KMS-11 (cell line): ENCODE measurements at regions not wholly inside any gene's neighbourhood (a gene's known extent, or its start where the extent isn't known, plus 50 kb on each side); places are given as distances from the start of the nearest gene placed in this dataset.

Experiments
- H2AFZ ChIP-seq: fragments of 200-600 bp; sonication (generic); 2 replicates; pipeline ENCODE4 v1.6.1; 2016; ENCODE audit warnings: antibody characterized with exemption, mixed run types, low read depth
- H3K27ac ChIP-seq: fragments of 200-600 bp; sonication (generic); 2 replicates; pipeline ENCODE4 v1.6.1; 2016; ENCODE audit warnings: mild to moderate bottlenecking, mixed run types
- H3K27me3 ChIP-seq: fragments of 200-600 bp; sonication (generic); 2 replicates; pipeline ENCODE4 v1.6.1; 2017; ENCODE audit warnings: mild to moderate bottlenecking, low read depth, mixed run types, moderate library complexity; ENCODE audit not compliant: insufficient read depth
- H3K36me3 ChIP-seq: fragments of 200-600 bp; sonication (generic); 2 replicates; pipeline ENCODE4 v1.6.1; 2017; ENCODE audit warnings: mild to moderate bottlenecking, mixed run types; ENCODE audit not compliant: insufficient read depth
- H3K4me1 ChIP-seq: fragments of 200-600 bp; sonication (generic); 2 replicates; pipeline ENCODE4 v1.6.1; 2016; ENCODE audit warnings: mild to moderate bottlenecking, low read depth, mixed run types; ENCODE audit not compliant: poor library complexity, severe bottlenecking
- H3K4me2 ChIP-seq: fragments of 200-600 bp; sonication (generic); 2 replicates; pipeline ENCODE4 v1.7.0; 2016; ENCODE audit warnings: mild to moderate bottlenecking, mixed run types
- H3K4me3 ChIP-seq: fragments of 200-600 bp; sonication (generic); IDR thresholded peaks from 2 replicates; pipeline ENCODE4 v1.6.1; 2017; ENCODE audit warnings: low read depth, low read length, mixed read lengths; ENCODE audit not compliant: insufficient read depth
- H3K79me2 ChIP-seq: fragments of 200-600 bp; sonication (generic); 2 replicates; pipeline ENCODE4 v1.6.1; 2016; ENCODE audit warnings: low read depth, mixed run types; ENCODE audit not compliant: insufficient read depth
- H3K9ac ChIP-seq: fragments of 200-600 bp; sonication (generic); 2 replicates; pipeline ENCODE4 v1.6.1; 2016; ENCODE audit warnings: mild to moderate bottlenecking, mixed run types
- H4K20me1 ChIP-seq: fragments of 200-600 bp; sonication (generic); 2 replicates; pipeline ENCODE4 v1.6.1; 2016; ENCODE audit warnings: mild to moderate bottlenecking, mixed run types; ENCODE audit not compliant: insufficient read depth
- TF ChIP-seq, protein P1 (sequence below): fragments of 200-600 bp; sonication (generic); conservative IDR thresholded peaks from 2 replicates; pipeline ENCODE4 v1.6.1; 2017; ENCODE audit warnings: low read depth, mild to moderate bottlenecking, antibody characterized with exemption, low read length, moderate library complexity, mixed read lengths

DNA sequence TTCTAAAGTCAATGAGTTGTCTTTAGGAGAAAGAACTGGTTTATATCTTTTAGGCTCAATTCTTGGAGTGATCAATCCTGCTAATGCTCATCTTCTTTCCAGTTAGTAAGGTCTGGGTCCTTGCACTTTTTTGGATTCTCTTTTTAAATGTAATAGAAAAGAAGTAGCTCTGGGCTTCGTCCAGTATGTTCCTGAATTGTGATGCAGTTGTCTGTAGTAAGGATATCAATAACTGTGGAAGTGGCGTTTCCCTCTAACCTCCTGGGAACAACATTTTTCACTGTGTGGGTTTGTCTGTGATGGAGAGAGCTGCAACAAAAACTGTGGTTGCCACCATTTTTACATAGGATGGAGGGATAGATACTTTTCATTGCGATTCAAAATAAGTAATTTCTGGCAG, 367.2 kb downstream of the USP25 start:
- Histone ChIP-seq H4K20me1 (no peaks in the 10 kb centered on the region), H3K36me3 (no peaks in the 10 kb centered on the region), H3K4me3 (no peak overlapping the region), H3K27me3 (no peaks in the 10 kb centered on the region), H3K4me2 (no peak overlapping the region), H3K27ac (no peak overlapping the region), H3K9ac (no peak overlapping the region), H3K79me2 (no peaks in the 10 kb centered on the region), H2AFZ (no peak overlapping the region), H3K4me1 (no peaks in the 10 kb centered on the region)
- TF ChIP-seq, protein P1, sequence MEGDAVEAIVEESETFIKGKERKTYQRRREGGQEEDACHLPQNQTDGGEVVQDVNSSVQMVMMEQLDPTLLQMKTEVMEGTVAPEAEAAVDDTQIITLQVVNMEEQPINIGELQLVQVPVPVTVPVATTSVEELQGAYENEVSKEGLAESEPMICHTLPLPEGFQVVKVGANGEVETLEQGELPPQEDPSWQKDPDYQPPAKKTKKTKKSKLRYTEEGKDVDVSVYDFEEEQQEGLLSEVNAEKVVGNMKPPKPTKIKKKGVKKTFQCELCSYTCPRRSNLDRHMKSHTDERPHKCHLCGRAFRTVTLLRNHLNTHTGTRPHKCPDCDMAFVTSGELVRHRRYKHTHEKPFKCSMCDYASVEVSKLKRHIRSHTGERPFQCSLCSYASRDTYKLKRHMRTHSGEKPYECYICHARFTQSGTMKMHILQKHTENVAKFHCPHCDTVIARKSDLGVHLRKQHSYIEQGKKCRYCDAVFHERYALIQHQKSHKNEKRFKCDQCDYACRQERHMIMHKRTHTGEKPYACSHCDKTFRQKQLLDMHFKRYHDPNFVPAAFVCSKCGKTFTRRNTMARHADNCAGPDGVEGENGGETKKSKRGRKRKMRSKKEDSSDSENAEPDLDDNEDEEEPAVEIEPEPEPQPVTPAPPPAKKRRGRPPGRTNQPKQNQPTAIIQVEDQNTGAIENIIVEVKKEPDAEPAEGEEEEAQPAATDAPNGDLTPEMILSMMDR: no peak

DNA sequence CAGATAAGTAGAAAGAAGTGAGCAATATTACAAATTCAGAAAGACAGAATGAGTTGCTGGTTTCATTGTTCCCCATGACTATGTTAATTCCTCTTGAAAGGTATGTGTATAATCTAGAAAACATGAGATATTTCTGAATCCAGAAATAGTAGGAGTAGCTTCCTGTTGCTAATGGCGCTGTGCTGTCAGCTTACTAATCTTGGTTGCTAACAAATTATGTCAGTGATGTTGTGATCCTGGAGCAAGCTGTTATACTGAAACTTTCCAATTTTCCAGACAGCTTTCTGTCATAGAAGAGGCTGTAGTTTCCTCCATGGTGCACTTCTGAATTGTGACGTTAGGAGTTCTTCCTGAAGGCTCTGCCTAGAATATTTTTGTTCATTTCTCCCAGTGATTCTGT, 372.3 kb downstream of the USP25 start:
- H3K27me3 ChIP-seq: no peaks in the 10 kb centered on the region
- TF ChIP-seq, protein P1: no peak

DNA sequence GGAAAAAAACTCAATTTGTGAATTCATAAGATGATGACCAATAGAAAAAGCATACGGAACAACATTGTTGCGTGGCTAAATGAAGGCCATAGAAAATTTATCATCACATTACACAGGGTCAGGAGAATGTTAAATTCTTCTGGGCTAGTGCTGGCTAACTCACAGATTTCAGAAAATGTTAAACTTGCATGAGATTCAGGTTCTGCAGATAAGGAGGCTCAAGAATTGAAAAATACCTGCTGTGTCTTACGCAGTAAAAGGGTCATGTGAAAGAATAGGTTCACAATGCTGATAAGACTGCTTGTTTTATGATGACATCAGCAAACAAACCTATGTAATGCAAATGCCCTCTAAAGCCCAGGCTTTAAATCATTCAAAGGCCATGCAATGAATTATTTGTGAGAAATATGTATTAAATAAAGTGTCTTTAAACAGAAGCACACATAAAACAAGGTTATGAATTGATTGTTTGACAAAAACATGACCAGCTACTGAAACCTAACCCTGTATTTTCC, 378.8 kb downstream of the USP25 start:
- no peak overlapping the region for H2AFZ ChIP-seq
- TF ChIP-seq, protein P1: no peak
- H3K27ac ChIP-seq: no peak overlapping the region
- no peak overlapping the region for H3K4me3 ChIP-seq
- H3K9ac ChIP-seq: no peak overlapping the region
- H3K4me1 ChIP-seq: no peaks in the 10 kb centered on the region
- H3K4me2 ChIP-seq: no peak overlapping the region
- no peaks in the 10 kb centered on the region for H4K20me1 ChIP-seq
- no peaks in the 10 kb centered on the region for H3K36me3 ChIP-seq
- no peaks in the 10 kb centered on the region for H3K27me3 ChIP-seq
- H3K79me2 ChIP-seq: no peaks in the 10 kb centered on the region

More for the DNA sequence above, 372.3 kb downstream of the USP25 start:
- H2AFZ ChIP-seq: no peak overlapping the region
- H3K36me3 ChIP-seq: no peaks in the 10 kb centered on the region
- no peaks in the 10 kb centered on the region for H3K79me2 ChIP-seq
- no peak overlapping the region for H3K4me2 ChIP-seq
- no peak overlapping the region for H3K4me3 ChIP-seq
- H3K4me1 ChIP-seq: no peaks in the 10 kb centered on the region
- no peak overlapping the region for H3K9ac ChIP-seq
- no peaks in the 10 kb centered on the region for H4K20me1 ChIP-seq
- H3K27ac ChIP-seq: no peak overlapping the region

DNA sequence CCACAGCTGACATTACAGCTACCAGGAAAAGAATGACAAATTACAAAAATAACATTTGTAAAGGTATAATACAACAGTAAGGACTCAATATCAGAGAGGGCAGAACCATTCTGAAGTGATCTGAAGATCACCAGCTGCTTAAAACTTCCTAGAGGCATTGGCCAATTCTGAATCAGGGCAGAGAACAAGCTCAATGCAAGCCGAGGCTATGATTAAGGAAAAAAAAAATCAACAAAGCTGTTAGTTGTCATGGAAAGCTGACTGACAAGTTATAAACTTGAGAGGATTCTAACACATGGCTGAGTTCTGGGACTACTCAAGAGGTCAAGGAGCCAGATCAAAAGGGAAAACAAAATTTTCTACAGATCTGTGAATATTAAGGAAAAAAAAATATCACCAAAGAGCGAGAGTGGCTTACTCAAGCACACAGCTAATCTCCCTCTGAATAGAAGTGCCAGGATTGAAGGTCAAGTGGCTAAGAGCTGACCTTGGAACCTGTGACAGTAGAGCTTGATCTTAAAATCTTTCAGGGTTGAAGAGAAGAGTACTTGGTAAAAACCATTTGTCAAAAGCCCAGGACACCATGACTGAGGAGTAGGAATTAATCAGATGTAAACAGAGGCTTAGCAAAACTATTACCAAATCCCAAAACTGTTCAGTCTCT, 383.4 kb downstream of the USP25 start:
- H2AFZ ChIP-seq: no peak overlapping the region
- no peaks in the 10 kb centered on the region for H3K79me2 ChIP-seq
- H3K4me1 ChIP-seq: no peaks in the 10 kb centered on the region
- H3K27ac ChIP-seq: no peak overlapping the region
- no peaks in the 10 kb centered on the region for H3K27me3 ChIP-seq
- H3K4me2 ChIP-seq: no peak overlapping the region
- no peak overlapping the region for H3K9ac ChIP-seq
- no peak overlapping the region for H3K4me3 ChIP-seq
- no peaks in the 10 kb centered on the region for H3K36me3 ChIP-seq
- no peaks in the 10 kb centered on the region for H4K20me1 ChIP-seq
- TF ChIP-seq, protein P1: no peak
